GM18873 (cell line): ENCODE measurements at regions not wholly inside any gene's neighbourhood (a gene's known extent, or its start where the extent isn't known, plus 50 kb on each side); places are given as distances from the start of the nearest gene placed in this dataset.
"Not testable (repeated sequence)": the region's sequence is repeated elsewhere in the genome, so short reads cannot be mapped to it uniquely, and the experiment has no call there.

Experiments used
- ATAC-seq: cut with Tn5 transposase; IDR thresholded peaks from one replicate; pipeline ENCODE4 v1.9.1; 2021; ENCODE audit warnings: mild to moderate bottlenecking, moderate library complexity, moderate number of reproducible peaks; ENCODE audit not compliant: unreplicated experiment, low FRiP score

DNA sequence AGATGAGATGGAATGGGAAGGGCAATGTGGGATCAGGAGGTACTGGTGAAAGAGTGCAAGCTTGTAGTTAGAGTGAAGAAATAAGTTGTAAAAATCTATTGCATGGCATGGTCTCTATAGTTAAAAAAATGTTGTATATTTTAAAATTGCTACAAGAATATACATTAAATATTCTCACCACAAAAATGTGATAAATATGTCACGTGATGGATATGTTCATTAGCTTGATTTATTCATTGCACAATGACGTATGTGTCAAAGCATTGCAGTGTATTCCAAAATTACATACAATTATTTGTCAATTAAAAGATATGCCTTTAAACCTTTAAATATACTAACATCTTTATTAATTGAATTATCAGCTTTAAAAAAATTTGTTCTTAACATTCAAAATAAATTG is 1607.1 kb downstream of the REEP3 start:
- no peak for ATAC-seq

- no peak for ATAC-seq
Measured at GRCh38 chr10:65130162-65130758, 1609.1 kb downstream of the REEP3 start.

DNA sequence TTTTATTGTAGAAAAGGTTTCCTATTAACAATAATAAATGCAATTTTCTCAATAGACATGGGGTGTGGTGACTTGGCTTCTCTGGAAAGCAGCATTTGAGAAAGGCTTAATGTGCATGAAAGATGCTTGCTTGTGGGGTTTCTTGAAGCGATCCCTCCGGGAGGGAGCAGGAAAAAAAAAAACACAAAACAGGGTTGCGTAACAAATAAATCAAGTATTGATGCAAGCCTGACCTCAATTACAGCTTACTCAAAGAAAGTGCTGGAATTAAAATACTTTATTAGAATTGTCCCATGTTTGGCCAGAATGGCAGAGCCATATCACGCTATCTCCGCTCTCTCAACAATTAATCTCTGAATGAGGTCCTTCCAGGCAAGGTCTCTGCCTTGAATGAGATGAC is 1612.5 kb downstream of the REEP3 start:
- no peak for ATAC-seq

GRCh38 chr10:65135508-65135907 is 1614.3 kb downstream of the REEP3 start:
- no peak for ATAC-seq

- ATAC-seq = no peak
Measured at GRCh38 chr10:65142641-65143435, 1621.6 kb downstream of the REEP3 start.

GRCh38 chr10:65143723-65144122 is 1622.5 kb downstream of the REEP3 start:
- ATAC-seq = no peak

DNA sequence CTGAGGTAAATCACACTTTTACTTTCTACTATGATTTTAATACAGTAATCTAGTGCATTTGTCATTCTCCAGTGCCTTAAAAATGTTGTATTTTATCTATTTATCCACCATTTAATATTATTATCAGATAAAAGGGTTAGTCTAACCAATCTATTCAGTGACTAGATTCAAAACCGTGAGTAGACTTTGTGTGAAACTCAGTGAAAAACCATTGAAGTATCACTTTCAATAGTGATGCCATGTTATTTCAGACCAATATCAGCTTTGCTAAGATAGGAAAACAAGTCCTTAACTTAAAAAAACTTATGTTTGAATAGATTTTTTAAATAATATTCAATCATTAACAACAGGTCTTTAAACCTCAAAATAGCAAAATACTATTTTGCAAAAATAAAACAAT is 1628.7 kb downstream of the REEP3 start:
- no peak for ATAC-seq

DNA sequence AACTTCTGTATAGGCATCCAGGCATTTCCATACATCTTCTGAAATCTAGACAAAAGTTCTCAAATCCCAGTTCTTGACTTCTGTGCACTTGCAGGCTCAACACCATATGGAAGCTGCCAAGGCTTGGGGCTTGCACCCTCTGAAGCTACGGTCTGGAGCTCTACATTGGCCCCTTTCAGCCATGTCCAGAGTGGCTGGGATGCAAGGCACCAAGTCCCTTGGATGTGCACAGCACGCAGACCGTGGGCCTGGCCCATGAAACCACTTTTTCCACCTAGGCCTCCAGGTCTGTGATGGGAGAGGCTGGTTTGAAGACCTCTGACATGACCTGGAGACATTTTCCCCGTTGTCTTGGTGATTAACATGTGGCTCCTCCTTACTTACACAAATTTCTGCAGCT is 1645.1 kb downstream of the REEP3 start:
- no peak for ATAC-seq

- no peak for ATAC-seq
Measured at GRCh38 chr10:65172249-65172648, 1651.0 kb downstream of the REEP3 start.

DNA sequence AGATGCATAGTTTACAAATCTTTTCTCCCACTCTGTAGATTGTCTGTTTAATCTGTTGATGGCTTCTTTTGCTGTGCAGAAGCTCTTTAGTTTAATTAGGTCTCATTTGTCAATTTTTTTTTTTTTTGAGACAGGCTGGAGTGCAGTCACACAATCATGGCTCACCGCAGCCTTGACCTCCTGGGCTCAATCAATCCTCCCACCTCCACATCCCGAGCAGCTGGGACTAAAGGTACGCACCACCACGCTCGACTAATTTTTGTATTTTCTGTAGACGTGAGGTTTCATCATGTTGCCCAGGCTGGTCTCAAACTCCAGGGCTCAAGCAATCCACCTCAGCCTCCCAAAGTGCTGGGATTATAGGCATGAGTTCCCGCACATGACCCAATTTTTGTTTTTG is 1655.8 kb downstream of the REEP3 start:
- no peak for ATAC-seq

DNA sequence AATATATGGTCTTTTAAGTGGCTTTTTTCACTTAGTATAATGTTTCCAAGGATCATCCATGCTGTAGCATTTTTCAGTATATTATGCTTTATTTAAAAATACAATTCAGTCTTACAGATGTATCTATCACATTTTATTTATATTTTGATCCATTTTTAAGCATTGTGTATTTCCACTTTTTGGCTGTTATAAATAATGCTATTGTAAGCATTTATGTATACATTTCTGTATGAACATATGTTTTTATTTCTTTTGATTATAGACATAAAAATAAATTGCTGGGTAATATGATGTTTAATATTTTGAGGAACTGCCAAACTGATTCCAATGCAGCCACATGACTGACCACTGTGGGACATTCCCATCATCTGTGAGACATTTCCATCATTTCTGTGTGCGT is 1662.0 kb downstream of the REEP3 start:
- no peak for ATAC-seq

- not testable (repeated sequence) for ATAC-seq
Measured at GRCh38 chr10:65186668-65187067, 1665.5 kb downstream of the REEP3 start.

DNA sequence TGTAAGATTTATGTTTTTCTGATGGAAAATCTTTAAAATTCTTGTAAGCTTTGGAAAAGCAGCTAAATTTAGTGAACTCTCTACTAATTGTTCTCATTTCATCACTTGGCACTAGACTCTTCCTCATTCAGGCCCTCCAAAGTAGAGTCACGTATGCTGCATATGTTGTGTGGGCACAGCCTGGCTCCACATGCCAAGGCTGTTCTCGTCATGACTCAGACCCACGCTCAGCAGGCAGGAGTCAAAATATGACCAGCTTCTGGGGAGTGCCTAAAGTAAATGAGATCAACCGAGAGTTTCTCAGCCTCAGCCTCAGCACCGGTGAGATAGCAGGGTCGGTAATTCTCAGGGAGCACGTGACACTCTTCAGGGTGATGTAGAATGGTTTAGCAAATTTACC is 1672.9 kb downstream of the REEP3 start:
- ATAC-seq = no peak

GRCh38 chr10:65194555-65194954 is 1673.4 kb downstream of the REEP3 start:
- ATAC-seq = no peak

DNA sequence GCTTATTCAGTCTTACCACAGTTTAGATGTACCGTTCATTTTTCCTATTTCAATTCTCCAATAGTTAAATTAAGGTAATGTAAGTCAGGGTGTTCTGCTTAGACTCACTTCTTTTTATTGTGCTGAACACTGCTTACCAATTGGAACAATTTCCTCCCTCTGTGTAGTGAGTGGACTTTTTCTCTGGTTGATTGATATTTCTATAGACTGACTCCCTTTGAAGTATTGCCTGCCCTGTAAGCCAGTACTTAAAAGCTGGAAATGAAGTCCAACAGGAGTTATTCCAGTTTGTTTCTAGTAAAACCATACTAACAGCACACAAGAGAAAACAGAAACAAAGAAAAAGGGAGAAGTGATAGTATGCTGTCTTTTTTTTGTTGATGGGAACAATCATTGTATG is 1674.9 kb downstream of the REEP3 start:
- no peak for ATAC-seq

DNA sequence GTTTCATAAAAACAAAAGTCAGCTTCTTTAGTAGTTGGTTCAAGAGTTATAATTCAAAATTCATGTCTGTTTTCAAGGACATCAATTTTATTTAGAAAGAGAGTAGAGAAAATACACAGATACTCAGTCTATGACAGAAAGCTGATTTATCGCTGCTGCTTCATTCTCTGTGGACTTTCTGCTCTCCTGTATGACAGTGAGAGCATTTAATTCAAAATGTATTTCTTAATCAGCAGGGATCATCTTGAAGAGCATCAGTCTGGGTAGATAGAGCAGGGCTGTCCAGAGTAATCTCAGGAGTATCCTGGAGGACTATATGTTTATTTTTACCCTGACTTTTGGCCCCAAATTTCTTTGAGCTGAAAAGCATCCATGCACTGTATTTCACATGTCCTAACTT is 1676.7 kb downstream of the REEP3 start:
- no peak for ATAC-seq

GRCh38 chr10:65201491-65201890 is 1680.3 kb downstream of the REEP3 start:
- ATAC-seq = no peak

- ATAC-seq = no peak
Measured at GRCh38 chr10:65204999-65205398, 1683.8 kb downstream of the REEP3 start.

DNA sequence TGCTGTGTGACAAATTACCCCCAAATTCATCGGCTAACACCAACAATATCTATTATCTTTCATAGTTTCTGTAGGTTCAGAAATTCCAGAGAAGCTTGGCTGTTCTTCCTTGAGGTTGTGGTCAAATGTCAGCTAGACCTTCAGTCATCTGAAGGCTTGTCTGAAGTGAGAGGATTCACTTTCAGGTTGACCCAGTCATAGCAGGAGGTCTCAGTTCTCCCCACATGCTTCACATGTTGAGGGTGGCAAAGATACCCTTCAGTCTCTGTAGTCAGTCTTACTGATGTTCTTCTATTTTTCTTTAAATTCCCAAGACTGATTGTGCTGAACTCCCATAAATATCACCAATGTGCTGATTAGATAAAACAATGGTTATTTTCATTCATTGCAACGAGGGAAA is 1692.0 kb downstream of the REEP3 start:
- ATAC-seq = no peak

GRCh38 chr10:65219444-65219843 is 1698.2 kb downstream of the REEP3 start:
- no peak for ATAC-seq

DNA sequence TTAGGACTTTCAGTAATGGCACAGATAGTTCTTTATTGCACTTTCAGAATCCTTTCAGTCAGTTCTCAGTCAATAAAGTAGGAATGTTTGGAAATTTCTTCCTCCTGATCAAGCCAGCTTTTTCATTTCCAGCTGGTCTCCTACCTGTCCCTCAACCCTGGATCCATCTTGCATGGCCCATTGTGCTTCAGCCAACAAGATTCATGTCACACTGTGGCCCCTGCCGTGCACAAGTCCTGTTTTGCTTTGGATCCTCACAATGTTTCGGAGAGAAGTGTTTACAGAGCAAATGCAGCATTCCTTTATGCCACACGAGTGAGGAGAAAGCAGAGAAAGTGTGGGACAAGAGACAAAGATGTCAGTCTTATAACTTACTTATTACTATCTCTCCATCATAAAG is 1694.7 kb upstream of the LRRTM3 start:
- ATAC-seq = no peak

DNA sequence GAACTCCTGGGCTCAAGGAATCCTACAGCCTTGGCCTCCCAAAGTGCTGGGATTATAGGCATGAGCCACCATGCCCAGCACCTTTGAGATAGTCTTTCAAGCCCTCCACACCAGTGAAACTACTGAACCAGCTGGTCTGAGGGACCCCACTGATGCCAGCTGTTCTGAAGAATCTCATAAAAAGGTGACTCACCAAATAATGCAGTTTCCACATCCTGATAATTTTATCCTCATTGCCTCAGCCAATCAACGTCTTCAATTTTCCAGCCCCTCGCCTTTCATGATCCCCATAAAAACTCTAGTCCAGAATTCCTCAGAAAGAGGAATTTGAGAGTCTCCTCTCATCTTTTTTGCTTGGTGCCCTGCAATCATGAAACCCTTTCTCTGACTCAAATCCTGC is 1691.6 kb upstream of the LRRTM3 start:
- no peak for ATAC-seq
